GM18873 (cell line): ENCODE measurements at regions not wholly inside any gene's neighbourhood (a gene's known extent, or its start where the extent isn't known, plus 50 kb on each side); places are given as distances from the start of the nearest gene placed in this dataset.
"Not testable (repeated sequence)": the region's sequence is repeated elsewhere in the genome, so short reads cannot be mapped to it uniquely, and the experiment has no call there.

Experiments
- ATAC-seq: cut with Tn5 transposase; IDR thresholded peaks from one replicate; pipeline ENCODE4 v1.9.1; 2021; ENCODE audit warnings: mild to moderate bottlenecking, moderate library complexity, moderate number of reproducible peaks; ENCODE audit not compliant: unreplicated experiment, low FRiP score

DNA sequence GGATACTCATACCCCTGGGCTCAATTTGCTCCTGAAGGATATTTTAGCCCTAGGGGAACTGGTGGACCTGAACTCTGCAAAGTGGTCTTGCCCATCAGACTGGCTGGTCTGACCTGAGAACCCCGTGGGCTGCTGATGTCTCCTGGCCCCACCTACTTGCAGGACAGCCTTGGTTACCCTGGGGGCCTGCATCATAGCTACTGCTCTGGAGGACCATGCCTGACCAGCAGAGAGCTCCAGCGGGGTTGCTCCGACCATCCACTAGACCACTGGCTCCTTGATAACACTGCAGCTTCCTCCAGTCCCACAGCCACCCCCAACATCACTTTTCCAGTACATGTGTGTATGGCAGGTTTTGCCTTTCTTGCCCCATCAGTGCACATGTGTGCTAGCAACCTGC is 331.6 kb upstream of the BRINP3 start:
- ATAC-seq, result no peak

DNA sequence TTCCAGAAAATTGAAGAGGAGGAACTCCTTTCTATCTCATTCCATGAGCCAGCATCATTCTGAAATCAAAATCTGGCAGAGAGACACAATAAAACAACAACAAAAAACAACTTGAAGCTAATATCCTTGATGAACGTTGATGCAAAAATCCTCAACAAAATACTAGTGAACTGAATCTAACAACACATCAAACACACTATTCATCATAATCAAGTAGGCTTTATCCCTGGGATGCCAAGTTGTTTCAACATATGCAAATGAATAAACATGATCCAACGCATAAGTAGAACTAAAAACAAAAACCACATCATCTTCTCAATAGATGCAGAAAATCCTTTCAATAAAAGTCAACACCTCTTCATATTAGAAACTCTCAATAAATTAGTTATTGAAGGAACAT is 335.3 kb upstream of the BRINP3 start:
- ATAC-seq, result no peak

DNA sequence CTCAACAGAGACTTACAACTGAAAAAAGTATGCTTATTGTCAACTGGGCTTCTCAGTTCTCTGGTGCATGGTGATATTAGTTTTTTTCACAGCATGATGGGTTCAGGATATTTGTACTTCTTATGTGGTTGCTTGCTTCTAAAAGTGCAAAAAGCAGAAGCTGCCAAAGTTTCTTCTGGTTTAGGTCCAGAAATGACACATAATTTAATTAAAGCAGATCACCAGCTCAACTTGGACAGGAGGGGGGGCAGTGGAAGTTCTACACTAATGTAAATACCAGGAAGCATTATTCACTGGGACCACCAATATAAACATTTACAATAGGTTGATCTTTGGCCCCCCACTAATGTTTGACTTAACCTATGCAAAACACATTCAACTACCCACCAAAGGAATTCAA is 354.8 kb upstream of the BRINP3 start:
- ATAC-seq, result no peak

DNA sequence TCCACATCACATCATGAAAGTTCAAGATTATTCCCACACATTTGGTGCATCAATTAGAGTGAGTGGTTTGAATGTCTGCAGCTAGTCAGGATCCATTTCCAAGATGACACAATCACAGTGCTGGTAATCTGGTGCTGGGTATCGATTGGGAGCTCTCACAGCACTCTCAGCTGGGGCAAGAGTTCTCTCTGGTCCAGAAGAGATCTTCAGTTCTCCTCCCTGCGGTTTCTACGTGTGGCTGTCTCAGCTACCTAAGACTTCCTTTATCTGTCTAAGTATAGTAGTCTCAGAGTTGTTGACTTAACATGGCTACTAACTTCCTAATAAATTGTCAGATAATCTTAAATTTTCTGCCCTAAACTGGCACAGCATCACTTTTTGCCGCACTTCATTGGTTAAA is 358.0 kb upstream of the BRINP3 start:
- no peak for ATAC-seq

DNA sequence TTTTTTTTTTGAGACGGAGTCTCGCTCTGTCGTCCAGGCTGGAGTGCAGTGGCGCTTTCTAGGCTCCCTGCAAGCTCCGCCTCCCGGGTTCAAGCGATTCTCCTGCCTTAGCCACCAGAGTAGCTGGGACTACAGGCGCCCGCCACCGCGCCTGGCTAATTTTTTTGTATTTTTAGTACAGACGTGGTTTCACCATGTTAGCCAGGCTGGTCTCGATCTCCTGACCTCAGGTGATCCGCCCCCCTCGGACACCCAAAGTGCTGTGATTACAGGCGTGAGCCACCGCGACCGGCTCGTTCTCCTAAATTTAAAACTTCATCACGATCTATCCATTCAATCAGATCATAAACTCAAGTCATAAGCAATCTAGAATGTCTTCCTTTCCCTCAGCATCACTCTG is 359.5 kb upstream of the BRINP3 start:
- ATAC-seq, result not testable (repeated sequence)

DNA sequence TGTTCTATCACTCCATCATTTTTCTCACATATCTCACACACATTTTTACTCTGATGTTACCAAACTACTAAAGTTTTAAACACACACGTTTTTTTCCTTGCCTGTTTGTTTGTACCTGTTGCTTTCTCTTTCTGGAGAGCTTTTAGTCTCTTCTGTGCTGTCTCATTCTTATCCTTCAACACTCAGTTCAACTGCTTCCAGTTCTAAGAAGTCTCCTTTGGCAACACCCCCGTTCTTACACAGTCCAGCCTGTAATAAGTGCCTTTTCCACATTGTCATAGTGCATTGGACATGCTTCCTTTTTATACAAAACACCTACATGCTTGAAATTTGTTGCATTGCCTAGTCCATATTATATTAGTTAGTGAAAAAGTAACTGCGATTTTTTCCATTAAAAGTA is 360.2 kb upstream of the BRINP3 start:
- ATAC-seq, result no peak

DNA sequence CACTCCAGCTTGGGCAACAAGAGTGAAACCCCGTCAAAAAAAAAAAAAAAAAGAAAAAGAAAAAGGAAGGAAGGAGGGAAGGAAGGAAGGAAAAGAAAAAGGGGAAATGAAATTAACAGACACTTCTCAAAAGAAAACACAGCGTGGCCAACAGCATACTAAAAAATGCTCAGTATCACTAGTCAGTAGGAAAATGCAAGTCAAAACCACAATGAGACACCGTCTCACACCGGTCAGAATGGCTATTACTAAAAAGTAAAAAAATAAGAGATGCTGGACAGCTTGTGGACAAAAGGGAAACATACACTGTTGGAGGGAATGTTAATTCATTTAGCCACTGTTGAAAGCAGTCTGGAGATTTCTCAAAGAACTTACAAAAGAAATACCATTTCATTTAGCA is 369.5 kb upstream of the BRINP3 start:
- no peak for ATAC-seq

DNA sequence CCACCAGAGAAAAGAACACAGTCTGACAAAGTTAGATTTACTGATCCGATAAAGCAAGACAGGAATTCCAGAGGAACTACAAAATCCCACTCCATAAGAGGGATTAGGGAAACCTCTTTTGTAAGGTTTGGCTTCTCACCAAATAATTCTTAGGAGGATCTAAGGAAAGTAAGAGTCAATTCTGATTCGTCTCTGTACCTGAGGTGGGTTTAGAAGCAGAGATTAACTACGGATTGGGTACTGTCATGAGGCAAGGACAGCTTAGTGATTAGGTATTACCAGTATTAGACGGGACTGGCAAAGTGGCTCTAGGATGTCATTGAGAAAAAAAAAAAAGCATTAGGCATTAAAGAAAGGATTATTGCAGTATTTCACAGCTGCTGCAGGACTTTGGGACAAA is 371.7 kb upstream of the BRINP3 start:
- no peak for ATAC-seq

DNA sequence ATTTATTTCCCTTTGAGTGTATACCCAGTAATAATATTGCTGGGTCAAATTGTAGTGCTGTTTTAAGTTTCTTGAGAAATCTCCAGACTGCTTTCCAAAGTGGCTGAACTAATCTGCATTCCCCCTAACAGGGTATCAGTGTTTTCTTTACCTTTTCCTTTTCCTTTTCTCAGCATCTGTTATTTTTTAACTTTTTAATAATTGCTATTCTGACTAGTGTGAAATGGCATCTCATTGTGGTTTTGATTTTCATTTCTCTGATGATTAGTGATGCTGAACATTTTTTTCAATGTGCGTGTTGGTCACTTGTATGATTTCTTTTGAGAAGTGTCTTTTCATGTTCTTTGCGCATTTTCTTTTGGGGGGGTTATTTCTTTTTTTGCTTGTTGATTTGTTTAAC is 374.9 kb upstream of the BRINP3 start:
- ATAC-seq, result no peak

DNA sequence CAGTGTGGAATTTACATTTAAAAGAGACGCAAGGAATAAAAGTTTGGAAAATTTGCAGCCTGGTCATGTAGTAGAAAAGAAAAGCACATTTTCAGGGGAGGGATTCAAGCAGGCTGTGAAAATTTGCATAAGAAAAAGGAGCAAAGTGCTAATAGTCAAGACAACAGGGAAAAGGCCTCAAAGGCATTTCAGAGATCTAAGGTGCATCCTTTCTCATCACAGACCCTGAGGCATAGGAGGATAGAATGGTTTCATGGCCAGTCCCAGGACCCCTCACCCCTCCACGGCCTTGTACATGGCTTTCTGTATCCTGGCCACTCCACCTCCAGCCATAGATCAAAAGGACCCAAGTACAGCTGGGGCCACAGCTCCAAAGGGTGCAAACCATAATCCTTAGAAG is 380.5 kb upstream of the BRINP3 start:
- ATAC-seq, result no peak

DNA sequence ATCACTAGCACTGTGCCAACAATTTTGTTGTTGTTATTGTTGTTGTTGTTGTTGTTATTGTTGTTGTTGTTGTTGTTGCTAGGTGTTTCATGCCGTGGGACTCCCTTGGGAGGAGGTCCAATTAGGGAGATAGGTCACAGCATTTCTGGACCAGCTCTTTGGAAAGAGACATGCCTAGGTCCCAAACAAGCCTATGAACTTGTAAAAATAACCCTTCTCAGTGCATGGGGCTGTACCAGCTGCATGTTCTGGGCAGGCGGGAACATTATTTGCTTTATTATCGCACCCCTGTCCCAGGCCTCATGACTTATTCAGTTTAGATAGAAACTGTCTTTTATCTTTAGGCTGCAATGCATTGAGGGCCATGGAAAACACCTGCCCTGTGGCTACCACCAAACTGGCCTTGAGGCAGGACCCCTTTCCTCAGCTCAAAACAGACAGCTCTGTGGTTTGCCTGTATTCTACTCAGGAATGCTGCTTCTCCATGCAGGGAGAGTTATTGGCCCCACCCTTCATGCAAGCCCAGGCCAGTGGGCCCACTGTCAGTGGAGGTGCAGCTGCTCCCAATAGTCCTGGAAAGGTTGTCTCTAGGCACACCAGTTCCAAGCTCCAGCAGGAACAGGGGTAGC is 386.5 kb upstream of the BRINP3 start:
- no peak for ATAC-seq

DNA sequence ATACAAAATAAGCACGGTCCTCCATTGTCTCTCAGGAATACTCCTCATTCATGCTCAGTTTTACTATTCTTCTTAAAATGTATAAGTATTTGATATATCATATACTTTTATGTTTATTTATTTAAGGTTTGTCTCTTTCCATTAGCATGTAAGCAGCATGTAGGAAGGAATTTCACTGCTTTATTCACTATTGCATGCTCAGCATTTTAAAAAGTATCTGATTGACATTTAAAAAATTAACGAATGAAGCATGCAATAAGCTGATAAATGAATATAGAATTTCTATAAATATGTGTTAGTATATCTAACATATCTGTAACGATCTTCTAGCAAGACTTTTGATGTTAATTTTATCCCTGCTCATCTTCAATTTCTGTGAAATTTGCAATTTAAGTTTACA is 402.7 kb upstream of the BRINP3 start:
- ATAC-seq, result no peak

DNA sequence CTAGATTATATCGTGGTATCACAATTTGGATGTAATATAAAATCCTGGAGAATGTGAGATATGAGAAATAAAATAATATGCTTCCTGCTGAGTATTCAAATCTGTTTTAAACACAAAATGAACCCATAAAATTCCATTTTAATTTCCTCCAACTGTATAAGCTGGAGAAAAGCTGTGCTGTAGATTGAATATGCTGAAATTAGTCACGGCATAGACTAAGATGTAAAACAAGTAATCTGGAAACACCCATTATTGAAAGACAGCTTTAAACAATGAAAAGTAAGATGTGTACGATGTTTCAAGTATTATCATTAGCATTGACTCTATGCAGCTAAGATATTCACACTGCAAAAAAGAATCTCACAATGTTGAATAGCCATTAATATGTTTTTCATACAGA is 403.4 kb upstream of the BRINP3 start:
- ATAC-seq, result no peak

DNA sequence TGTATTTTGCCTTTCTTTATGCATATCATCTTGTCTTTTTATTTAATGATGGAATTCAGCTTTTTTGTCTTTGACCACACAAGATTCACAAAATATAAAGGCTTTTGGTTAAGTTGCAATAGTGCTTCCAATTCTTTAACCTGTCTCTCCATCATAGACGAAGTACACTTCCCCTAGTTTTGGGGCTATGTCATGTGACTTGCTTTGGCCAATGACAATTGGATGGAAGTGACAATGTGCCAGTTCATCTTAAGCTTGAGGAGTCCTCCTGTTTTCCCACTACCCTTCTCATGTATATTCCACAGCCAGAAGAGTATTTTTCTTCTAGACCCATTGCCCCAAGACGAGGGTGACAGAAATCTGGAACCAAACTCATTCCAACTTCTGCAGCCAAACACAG is 419.6 kb upstream of the BRINP3 start:
- ATAC-seq, result no peak

DNA sequence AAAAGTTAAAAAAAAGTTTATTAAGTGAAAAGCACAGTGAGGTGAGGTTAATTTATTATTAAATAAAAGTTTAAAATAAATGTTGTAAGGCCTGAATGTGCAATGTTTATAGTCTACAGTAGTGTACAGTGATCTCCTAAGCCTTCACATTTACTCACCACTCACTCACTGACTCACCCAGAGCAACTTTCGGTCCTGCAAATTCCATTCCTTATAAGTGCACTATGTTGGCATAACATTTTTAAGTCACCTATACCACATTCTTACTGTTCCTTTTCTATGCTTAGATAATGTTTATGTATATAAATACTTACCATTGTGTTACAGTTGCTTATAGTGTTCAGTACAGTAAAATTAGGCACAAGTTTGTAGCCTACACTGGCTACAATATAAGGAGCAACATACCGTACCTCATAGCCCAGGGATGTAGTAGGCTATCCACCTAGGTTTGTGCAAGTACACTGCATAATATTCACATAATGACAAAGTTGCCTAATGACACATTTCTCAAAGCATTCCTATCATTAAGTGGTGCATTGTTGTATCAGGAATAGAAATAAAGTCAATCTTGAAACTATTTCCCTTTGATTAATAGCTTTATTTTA is 426.5 kb upstream of the BRINP3 start:
- no peak for ATAC-seq

DNA sequence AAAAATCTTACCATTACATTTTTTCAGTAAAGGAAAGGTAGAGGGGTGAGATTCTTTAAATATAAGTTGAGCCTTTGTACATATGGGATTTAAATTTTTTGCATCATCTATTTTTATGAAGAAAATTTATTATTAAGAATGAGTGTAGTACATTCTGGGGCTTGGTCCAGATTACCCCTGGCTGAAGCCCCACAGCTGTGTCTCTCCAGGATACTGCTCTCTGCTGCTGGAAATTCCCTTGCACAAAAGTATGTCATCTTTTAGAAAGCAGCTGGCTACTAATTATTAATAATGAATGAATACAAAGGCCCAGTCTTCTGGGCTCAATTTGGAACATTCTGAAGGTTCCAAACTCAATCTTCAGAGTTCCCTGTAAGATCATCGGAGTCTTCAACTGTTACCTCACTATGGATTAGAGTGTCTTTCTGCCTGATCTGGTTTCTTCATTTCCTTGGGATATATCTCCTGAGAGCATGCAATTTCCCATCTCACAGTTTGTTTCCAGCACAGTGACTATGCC is 428.6 kb upstream of the BRINP3 start:
- no peak for ATAC-seq

DNA sequence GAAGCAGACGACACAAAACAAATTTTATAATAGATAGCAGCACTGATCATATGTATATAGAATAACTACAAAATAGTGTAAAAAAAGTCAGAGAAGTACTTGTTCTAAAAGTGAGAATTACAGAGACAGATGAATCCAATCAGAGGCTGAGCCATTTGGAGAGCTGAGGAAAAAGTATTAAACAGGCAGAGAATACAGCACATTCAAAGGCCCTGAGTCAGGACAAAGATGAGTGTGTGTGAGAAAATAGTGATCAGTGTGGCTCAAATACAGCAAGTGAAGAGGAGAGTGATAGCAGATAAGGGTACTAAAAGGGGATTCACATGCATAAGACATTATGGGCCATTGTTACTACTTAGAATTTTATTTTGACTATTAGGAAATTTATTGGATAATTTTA is 430.6 kb upstream of the BRINP3 start:
- ATAC-seq, result no peak

DNA sequence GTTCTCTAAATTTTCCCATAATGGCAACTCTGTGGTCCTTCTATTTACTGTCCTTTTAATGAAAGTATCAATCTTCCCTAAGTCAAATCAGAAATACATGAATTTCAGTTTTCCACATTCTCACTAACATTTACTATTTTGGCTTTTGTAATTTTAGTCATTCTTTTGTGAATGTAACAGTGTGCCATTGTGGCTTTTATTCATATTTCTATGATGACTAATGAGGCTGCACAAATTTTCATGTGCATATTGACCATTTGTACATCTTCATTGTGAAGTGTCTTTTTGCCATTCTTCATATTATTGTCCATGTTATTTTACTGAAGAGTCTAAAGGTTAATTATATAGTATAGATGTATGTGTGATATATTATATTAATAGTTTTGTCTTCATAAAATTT is 431.0 kb upstream of the BRINP3 start:
- ATAC-seq, result no peak

DNA sequence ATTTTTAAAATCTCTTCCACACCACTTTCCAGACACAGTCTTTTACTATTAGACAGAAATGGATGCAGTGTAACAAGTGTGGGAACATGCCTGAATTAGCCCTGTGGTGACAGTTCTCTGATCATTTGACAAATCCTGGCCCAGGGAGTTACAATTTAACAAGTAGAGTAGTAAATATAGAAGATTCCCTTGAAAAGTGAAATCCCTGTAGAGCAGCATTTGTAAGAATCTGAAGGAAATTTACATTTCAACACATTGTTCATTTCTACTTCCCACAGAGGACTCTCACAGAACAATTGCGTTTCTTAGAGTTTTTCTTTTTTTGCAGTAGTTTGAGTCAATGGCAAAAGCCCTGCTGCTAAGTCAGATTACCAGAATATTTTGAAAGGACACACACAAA is 458.3 kb upstream of the BRINP3 start:
- no peak for ATAC-seq

DNA sequence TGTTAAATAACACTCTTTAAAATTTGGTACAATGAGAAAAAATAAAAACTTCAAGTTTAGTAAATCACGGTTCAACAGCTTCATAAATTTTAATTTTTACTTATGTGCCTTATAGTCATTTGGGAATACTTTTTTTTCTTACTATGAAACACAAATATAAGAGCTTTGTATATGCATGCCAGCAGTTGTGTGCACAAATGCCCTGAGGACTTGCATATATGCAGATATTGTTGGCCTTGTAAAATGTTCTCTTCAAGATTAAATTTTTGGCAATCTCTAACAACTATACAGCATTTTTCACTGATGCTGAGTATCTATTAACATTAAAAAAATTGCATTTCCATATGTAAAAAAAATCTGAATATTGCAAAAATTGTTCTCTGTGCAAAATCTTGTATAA is 458.7 kb upstream of the BRINP3 start:
- no peak for ATAC-seq

DNA sequence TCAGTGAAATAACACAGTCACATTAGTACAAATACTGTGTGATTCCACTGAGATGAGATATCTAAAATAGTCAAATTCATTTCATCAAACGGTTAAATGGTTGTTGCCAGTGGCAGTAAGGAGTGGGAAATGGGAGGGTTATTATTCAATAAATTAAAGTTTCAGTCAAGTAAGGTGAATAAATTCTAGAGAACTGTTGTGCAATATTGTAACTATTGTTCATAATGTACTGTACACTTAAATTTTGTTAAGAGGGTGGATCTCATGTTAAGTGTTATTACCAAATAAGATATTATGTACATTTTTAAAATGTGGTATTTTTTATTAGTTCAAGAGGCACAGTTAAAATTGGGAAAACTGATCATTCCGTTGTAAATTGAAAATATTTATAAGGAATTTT is 463.3 kb upstream of the BRINP3 start:
- ATAC-seq, result no peak

DNA sequence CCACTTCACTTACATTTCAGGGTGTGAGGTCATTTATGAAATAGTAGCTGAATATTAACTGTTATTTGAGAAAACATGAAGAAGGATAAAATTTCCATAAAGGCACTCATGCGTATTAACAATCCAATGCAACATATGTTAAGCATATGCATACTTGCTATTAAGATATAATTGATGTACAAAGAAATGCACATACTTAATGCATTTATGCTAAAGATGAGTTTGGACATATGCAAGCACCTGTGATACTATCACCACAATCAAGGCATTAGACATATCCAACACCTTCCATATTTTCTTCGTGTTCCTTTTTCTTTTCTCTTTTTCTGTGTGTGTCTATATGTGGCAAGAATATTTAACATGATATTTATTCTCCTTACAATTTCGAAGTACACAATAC is 464.8 kb upstream of the BRINP3 start:
- no peak for ATAC-seq

DNA sequence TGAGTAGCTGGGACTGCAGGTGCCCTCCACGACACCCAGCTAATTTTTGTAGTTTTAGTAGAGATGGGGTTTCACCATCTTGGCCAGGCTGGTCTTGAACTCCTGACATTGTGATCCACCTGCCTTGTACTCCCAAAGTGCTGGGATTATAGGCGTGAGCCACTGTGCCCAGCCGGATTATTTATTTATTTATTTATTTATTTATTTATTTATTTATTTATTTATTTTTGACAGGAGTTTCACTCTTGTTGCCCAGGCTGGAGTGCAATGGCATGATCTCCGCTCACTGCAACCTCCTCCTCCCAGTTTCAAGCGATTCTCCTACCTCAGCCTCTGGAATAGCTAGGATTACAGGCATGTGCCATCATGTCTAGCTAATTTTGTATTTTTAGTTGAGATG is 466.1 kb upstream of the BRINP3 start:
- not testable (repeated sequence) for ATAC-seq
